ENCODE measurements at regions not wholly inside any gene's neighbourhood (a gene's known extent, or its start where the extent isn't known, plus 50 kb on each side); places are given as distances from the start of the nearest gene placed in this dataset.
"Not testable (repeated sequence)": the region's sequence is repeated elsewhere in the genome, so short reads cannot be mapped to it uniquely, and the experiment has no call there.

DNA sequence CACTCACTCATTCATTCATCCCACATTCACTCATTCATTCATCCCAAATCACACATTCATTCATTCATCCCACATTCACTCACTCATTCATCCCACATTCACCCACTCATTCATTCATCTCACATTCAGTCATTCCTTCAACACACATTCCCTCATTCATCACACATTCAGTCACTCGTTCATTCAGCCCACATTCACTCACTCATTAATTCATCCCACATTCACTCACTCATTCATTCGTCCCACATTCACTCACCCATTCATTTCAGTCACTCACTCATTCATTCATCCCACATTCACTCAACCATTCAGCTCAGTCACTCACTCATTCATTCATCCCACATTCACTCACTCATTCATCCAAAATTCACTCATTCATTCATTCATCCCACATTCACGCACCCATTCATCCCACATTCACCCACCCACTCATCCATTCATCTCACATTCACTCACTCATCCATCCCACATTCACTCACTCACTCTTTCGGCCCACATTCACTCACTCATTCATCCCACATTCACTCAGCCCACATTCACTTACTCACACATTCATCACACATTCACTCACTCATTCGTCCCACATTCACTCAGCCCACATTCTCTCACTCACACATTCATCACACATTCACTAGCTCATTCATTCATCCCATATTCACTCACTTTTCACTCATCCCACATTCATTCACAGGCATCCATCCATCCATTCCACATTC lies 5469.9 kb upstream of the TPTE start:
- TF ChIP-seq POLR2A (IDR thresholded peaks at IDR 0.05): not testable (repeated sequence)
- TF ChIP-seq, protein P1, sequence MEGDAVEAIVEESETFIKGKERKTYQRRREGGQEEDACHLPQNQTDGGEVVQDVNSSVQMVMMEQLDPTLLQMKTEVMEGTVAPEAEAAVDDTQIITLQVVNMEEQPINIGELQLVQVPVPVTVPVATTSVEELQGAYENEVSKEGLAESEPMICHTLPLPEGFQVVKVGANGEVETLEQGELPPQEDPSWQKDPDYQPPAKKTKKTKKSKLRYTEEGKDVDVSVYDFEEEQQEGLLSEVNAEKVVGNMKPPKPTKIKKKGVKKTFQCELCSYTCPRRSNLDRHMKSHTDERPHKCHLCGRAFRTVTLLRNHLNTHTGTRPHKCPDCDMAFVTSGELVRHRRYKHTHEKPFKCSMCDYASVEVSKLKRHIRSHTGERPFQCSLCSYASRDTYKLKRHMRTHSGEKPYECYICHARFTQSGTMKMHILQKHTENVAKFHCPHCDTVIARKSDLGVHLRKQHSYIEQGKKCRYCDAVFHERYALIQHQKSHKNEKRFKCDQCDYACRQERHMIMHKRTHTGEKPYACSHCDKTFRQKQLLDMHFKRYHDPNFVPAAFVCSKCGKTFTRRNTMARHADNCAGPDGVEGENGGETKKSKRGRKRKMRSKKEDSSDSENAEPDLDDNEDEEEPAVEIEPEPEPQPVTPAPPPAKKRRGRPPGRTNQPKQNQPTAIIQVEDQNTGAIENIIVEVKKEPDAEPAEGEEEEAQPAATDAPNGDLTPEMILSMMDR (IDR thresholded peaks at IDR 0.05): not testable (repeated sequence)

Measured in tibial nerve (tissue), 3 donors.